Right lobe of liver (tissue), 6 donors: ENCODE measurements at regions not wholly inside any gene's neighbourhood (a gene's known extent, or its start where the extent isn't known, plus 50 kb on each side); places are given as distances from the start of the nearest gene placed in this dataset.
A peak's percentile ranks its signal among the peaks of the same experiment; 100 is the strongest.

Experiments used
- ATAC-seq, 4 donors: fragments of 200-7000 bp; cut with Tn5 transposase; one replicate each; pipeline ENCODE4 v1.9.1; 2020; ENCODE audit warnings: mild to moderate bottlenecking in 4 of 4, moderate library complexity in 4 of 4
- DNase-seq, 3 donors: peaks; one replicate each; pipeline ENCODE4 v3.0.0-alpha.2; 2020
- H3K27ac ChIP-seq, 3 donors: fragments of 200-600 bp; one replicate each; pipeline ENCODE4 v1.8.0; 2022
- H3K27me3 ChIP-seq, 2 donors: fragments of 200-600 bp; one replicate each; pipeline ENCODE4 v1.8.0; 2022
- H3K36me3 ChIP-seq, 4 donors: fragments of 200-600 bp; sonication (generic) in 1 of 4; one replicate each; pipeline versions ENCODE4 v1.5.1 to v1.8.0; 2017 to 2022; ENCODE audit warnings: control low read depth in 1 of 4
- H3K4me1 ChIP-seq, 4 donors: fragments of 200-600 bp; sonication (generic) in 1 of 4; one replicate each; pipeline versions ENCODE4 v1.5.1 to v1.8.0; 2017 to 2022; ENCODE audit warnings: control low read depth in 1 of 4
- H3K4me3 ChIP-seq, 3 donors: fragments of 200-600 bp; one replicate each; pipeline ENCODE4 v1.8.0; 2022
- H3K9me3 ChIP-seq, 4 donors: fragments of 200-600 bp; sonication (generic) in 1 of 4; one replicate each; pipeline versions ENCODE4 v1.5.1 to v1.8.0; 2017 to 2022; ENCODE audit warnings: control low read depth in 1 of 4
- CTCF ChIP-seq, 4 donors: fragments of 200-600 bp in 3 of 4; fragments of 450-650 bp in 1 of 4; IDR thresholded peaks; one replicate each; pipeline versions ENCODE4 v1.5.1 to v1.8.0; 2016 to 2022; ENCODE audit warnings: antibody characterized with exemption in 4 of 4, mild to moderate bottlenecking in 2 of 4
- POLR2A ChIP-seq: fragments of 450-650 bp; IDR thresholded peaks from one replicate; pipeline ENCODE4 v1.6.1; 2017; ENCODE audit warnings: antibody characterized with exemption, mild to moderate bottlenecking
- WGBS: methylation state at CpG from one replicate; pipeline ENCODE4 v1.1.6; 2018; ENCODE audit warnings: low coverage, low lambda C conversion rate; ENCODE audit not compliant: insufficient coverage; ENCODE audit errors: missing lambda C conversion rate; 5-methylcytosine and 5-hydroxymethylcytosine counted together
- intact Hi-C, 2 donors: fragments of 100-400 bp; cut with DNase I; formaldehyde crosslinking; loops; one replicate each; pipeline versions ENCODE4 v1.11.2 to v1.14.1; 2022
- donor health status: DM: no; HTN: yes; CAD: no.
- donor health status: DM: no; HTN: no; CAD: no.
- donor health status: DM: no; HTN: no; CAD: no.
- donor health status: DM: no; HTN: yes; CAD: no.
- donor health status: DM: no; HTN: yes; CAD: no.

DNA sequence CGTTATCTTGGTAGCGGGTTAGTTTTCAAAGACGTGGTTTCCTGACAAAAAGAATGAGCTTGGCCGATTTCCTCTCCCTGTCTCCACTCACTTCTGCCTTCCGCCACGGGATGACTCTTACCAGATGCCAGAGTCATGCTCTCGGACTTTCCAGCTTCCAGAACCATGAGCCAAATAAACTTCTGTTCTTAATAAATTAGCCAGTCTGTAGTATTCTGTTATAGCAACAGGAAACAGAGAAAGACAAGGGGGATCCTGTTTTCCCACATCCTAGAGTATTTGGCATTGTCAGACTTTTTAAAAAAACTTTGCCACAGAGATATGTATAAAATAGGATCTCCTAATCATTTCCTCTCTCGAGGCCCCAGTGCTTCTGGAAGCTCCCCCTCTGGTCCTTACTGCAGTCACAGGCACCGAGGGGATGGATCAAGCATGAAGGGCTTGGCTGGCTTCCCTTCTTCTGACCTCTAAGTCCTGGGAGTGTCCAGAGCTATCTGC is 84.9 kb upstream of the NAA20 start:
- ATAC-seq: peak; percentile 55 to 76 (median 62)
- intact Hi-C loops: no loop called here
- no peak overlapping the region for H3K4me3 ChIP-seq
- no peak for DNase-seq
- H3K36me3 ChIP-seq: no peaks in the 10 kb centered on the region
- no peaks in the 10 kb centered on the region for H3K27me3 ChIP-seq
- no peaks in the 10 kb centered on the region for H3K9me3 ChIP-seq
- no peak overlapping the region for H3K27ac ChIP-seq
- TF ChIP-seq POLR2A (no peak), CTCF (IDR thresholded peaks at IDR 0.05) (no peak)
- H3K4me1 ChIP-seq: peaks cover 0 to 14% (median 2%) of the 10 kb centered on the region in 4 donors
- 34% methylated on average over 9 of the region's 9 CpGs for WGBS

GRCh38 chr20:19934792-19935491 is 82.2 kb upstream of the NAA20 start:
- intact Hi-C loops: no loop called here
- ATAC-seq (peak; percentile 28 to 56 (median 54)), DNase-seq (peak in 1 of 3 donors; percentile 46)
- no peaks in the 10 kb centered on the region for H3K27me3 ChIP-seq
- H3K36me3 ChIP-seq: no peaks in the 10 kb centered on the region
- H3K4me1 ChIP-seq: peaks cover 0 to 14% (median 2%) of the 10 kb centered on the region in 4 donors
- H3K9me3 ChIP-seq: no peaks in the 10 kb centered on the region
- 53% methylated on average over 7 of the region's 13 CpGs for WGBS
- peak overlapping the region; percentile 17 to 22 (median 22) for H3K4me3 ChIP-seq
- TF ChIP-seq CTCF (IDR thresholded peaks at IDR 0.05): no peak
- peak; percentile 45 for TF ChIP-seq POLR2A
- H3K27ac ChIP-seq: peak overlapping the region; percentile 22 to 66 (median 39)

DNA sequence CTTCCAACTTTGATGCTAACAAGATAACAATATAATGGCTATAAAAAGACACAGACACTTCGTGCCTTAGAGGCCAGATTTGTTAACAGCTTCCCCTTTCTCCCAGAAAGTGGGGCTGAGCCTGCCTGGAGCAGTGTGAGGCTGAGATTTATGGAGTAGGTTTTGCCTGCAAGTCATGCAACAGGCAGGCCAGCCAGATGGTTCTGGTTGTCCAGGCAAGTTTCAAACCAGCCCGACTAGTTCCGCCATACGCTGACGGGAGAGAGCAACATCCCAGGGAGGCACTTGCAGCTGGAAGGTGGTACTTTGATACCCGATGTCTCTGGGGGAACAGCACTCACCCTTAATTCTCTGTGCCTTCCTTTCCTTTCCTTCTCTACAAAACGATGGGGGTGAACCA is 81.3 kb upstream of the NAA20 start:
- H3K36me3 ChIP-seq: no peaks in the 10 kb centered on the region
- H3K4me1 ChIP-seq: peaks cover 0 to 13% (median 2%) of the 10 kb centered on the region in 4 donors
- H3K9me3 ChIP-seq: no peaks in the 10 kb centered on the region
- no peak for DNase-seq
- peak overlapping the region in 1 of 3 donors; percentile 22 for H3K4me3 ChIP-seq
- whole genome bisulfite sequencing: 42% methylated on average over 3 of the region's 7 CpGs
- TF ChIP-seq CTCF (IDR thresholded peaks at IDR 0.05) (no peak), POLR2A (no peak)
- no peaks in the 10 kb centered on the region for H3K27me3 ChIP-seq
- intact Hi-C loops: no loop called here
- ATAC-seq: no peak
- H3K27ac ChIP-seq: peak overlapping the region in 1 of 3 donors; percentile 14

GRCh38 chr20:19936466-19937200 is 80.5 kb upstream of the NAA20 start:
- Histone ChIP-seq H3K27ac (peak overlapping the region in 2 of 3 donors; percentile 14 to 45), H3K27me3 (no peaks in the 10 kb centered on the region), H3K36me3 (no peaks in the 10 kb centered on the region), H3K4me1 (peaks cover 0 to 13% (median 2%) of the 10 kb centered on the region in 4 donors), H3K9me3 (no peaks in the 10 kb centered on the region), H3K4me3 (peak overlapping the region in 1 of 3 donors; percentile 22)
- DNase-seq (no peak), ATAC-seq (no peak)
- intact Hi-C loops: no loop called here
- WGBS: 70% methylated on average over 8 of the region's 8 CpGs
- TF ChIP-seq CTCF (IDR thresholded peaks at IDR 0.05) (no peak), POLR2A (no peak)
